MM.1S (cell line): ENCODE measurements at regions not wholly inside any gene's neighbourhood (a gene's known extent, or its start where the extent isn't known, plus 50 kb on each side); places are given as distances from the start of the nearest gene placed in this dataset.

Experiments used
- DNase-seq: peaks from one replicate; pipeline ENCODE4 v3.0.0-alpha.2; 2015
- H2AFZ ChIP-seq: fragments of 300-600 bp; sonication (generic); 2 replicates; pipeline ENCODE4 v1.6.0; 2016; ENCODE audit warnings: antibody characterized with exemption, low read length
- H3F3A ChIP-seq: fragments of 300-600 bp; sonication (generic); 2 replicates; pipeline ENCODE4 v1.6.1; 2016; ENCODE audit warnings: mild to moderate bottlenecking, antibody characterized with exemption, low read length, moderate library complexity, mixed read lengths; ENCODE audit not compliant: insufficient read depth
- H3K27ac ChIP-seq: fragments of 300-600 bp; sonication (generic); 2 replicates; pipeline ENCODE4 v1.5.1; 2016; ENCODE audit warnings: mild to moderate bottlenecking, low read length
- H3K27me3 ChIP-seq: fragments of 300-600 bp; sonication (generic); replicated peaks from 2 replicates; pipeline ENCODE4 v1.6.0; 2016; ENCODE audit warnings: low read length; ENCODE audit not compliant: insufficient read depth
- H3K36me3 ChIP-seq: fragments of 300-600 bp; sonication (generic); replicated peaks from 2 replicates; pipeline ENCODE4 v1.6.1; 2016; ENCODE audit warnings: mild to moderate bottlenecking, low read length, mixed read lengths; ENCODE audit not compliant: insufficient read depth
- H3K4me1 ChIP-seq: fragments of 300-600 bp; sonication (generic); 2 replicates; pipeline ENCODE4 v1.6.1; 2016; ENCODE audit warnings: low read length, mixed read lengths
- H3K4me2 ChIP-seq: fragments of 300-600 bp; sonication (generic); 2 replicates; pipeline ENCODE4 v1.6.0; 2016; ENCODE audit warnings: low read depth, low read length
- H3K4me3 ChIP-seq: fragments of 300-600 bp; sonication (generic); 2 replicates; pipeline ENCODE4 v1.5.1; 2016; ENCODE audit warnings: low read length, mixed read lengths
- H3K79me2 ChIP-seq: fragments of 300-600 bp; sonication (generic); 2 replicates; pipeline ENCODE4 v1.6.1; 2016; ENCODE audit warnings: mixed run types, low read length, mixed read lengths
- H3K9ac ChIP-seq: fragments of 300-600 bp; sonication (generic); 2 replicates; pipeline ENCODE4 v1.6.1; 2016; ENCODE audit warnings: low read length, mixed read lengths
- H3K9me2 ChIP-seq: fragments of 300-600 bp; sonication (generic); replicated peaks from 2 replicates; pipeline ENCODE4 v1.6.1; 2016; ENCODE audit warnings: mild to moderate bottlenecking, low read length, mixed read lengths; ENCODE audit not compliant: insufficient read depth
- H3K9me3 ChIP-seq: fragments of 300-600 bp; sonication (generic); replicated peaks from 2 replicates; pipeline ENCODE4 v1.6.1; 2016; ENCODE audit warnings: mild to moderate bottlenecking, low read length, mixed read lengths; ENCODE audit not compliant: insufficient read depth
- H4K20me1 ChIP-seq: fragments of 300-600 bp; sonication (generic); 2 replicates; pipeline ENCODE4 v1.6.1; 2016; ENCODE audit warnings: mild to moderate bottlenecking, low read length, moderate library complexity, mixed read lengths; ENCODE audit not compliant: insufficient read depth
- EZH2 ChIP-seq: fragments of 300-600 bp; sonication (generic); optimal IDR thresholded peaks from 2 replicates; pipeline ENCODE3; 2017; ENCODE audit warnings: low read depth, mild to moderate bottlenecking, antibody characterized with exemption, low read length, mixed read lengths
- EZH2phosphoT487 ChIP-seq: fragments of 300-600 bp; sonication (generic); IDR thresholded peaks from 2 replicates; pipeline ENCODE4 v1.6.1; 2018; ENCODE audit warnings: antibody characterized with exemption, low read length
- TF ChIP-seq, protein P1 (sequence below): fragments of 300-600 bp; sonication (generic); IDR thresholded peaks from 2 replicates; pipeline ENCODE4 v1.5.1; 2016; ENCODE audit warnings: antibody characterized with exemption, low read length, mixed read lengths

DNA sequence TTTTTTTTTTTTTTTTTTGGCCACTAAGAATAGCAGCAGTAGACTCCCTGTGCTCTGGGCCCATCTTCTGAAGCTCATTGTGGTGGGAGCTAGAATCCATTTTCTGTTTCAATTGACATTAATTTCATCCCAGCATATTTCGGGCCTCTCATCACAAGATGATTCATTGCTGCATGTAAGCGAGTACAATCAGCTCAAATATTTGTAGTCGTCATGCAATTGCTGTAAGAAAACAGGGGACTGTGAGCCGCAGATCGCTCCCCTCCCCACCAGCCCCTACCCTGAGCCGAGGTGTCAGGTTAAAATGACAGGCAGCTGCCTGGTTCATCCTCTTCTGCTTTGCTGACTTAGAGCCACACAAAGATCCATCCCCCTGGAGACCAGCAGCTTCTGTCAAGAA is 358.8 kb upstream of the CDH5 start:
- H3K9me2 ChIP-seq = no peaks in the 10 kb centered on the region
- H3K4me2 ChIP-seq = no peak overlapping the region
- no peaks in the 10 kb centered on the region for H3F3A ChIP-seq
- TF ChIP-seq EZH2phosphoT487 (no peak), EZH2 (no peak)
- TF ChIP-seq, protein P1, sequence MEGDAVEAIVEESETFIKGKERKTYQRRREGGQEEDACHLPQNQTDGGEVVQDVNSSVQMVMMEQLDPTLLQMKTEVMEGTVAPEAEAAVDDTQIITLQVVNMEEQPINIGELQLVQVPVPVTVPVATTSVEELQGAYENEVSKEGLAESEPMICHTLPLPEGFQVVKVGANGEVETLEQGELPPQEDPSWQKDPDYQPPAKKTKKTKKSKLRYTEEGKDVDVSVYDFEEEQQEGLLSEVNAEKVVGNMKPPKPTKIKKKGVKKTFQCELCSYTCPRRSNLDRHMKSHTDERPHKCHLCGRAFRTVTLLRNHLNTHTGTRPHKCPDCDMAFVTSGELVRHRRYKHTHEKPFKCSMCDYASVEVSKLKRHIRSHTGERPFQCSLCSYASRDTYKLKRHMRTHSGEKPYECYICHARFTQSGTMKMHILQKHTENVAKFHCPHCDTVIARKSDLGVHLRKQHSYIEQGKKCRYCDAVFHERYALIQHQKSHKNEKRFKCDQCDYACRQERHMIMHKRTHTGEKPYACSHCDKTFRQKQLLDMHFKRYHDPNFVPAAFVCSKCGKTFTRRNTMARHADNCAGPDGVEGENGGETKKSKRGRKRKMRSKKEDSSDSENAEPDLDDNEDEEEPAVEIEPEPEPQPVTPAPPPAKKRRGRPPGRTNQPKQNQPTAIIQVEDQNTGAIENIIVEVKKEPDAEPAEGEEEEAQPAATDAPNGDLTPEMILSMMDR = no peak
- H2AFZ ChIP-seq = no peak overlapping the region
- H3K27ac ChIP-seq = no peak overlapping the region
- no peak overlapping the region for H3K4me3 ChIP-seq
- no peaks in the 10 kb centered on the region for H3K36me3 ChIP-seq
- H4K20me1 ChIP-seq = no peaks in the 10 kb centered on the region
- H3K79me2 ChIP-seq = no peaks in the 10 kb centered on the region
- H3K27me3 ChIP-seq = no peaks in the 10 kb centered on the region
- peak; percentile 9 for DNase-seq
- peaks cover 7% of the 10 kb centered on the region; the same call in 1 of the 2 replicates for H3K4me1 ChIP-seq
- H3K9ac ChIP-seq = no peak overlapping the region
- H3K9me3 ChIP-seq = no peaks in the 10 kb centered on the region

- Histone ChIP-seq H3K79me2 (no peaks in the 10 kb centered on the region), H3K4me2 (no peak overlapping the region), H3F3A (no peaks in the 10 kb centered on the region), H3K36me3 (no peaks in the 10 kb centered on the region), H3K9ac (no peak overlapping the region), H3K27me3 (no peaks in the 10 kb centered on the region), H3K9me2 (no peaks in the 10 kb centered on the region), H3K27ac (no peak overlapping the region), H3K4me3 (no peak overlapping the region), H3K4me1 (peaks cover 7% of the 10 kb centered on the region; the same call in 1 of the 2 replicates), H3K9me3 (no peaks in the 10 kb centered on the region), H2AFZ (peak overlapping the region; percentile 11), H4K20me1 (no peaks in the 10 kb centered on the region)
- TF ChIP-seq, protein P1 = no peak
- TF ChIP-seq EZH2phosphoT487 = no peak
- no peak for TF ChIP-seq EZH2
- DNase-seq = peak; percentile 39
These were observed 360.0 kb upstream of the CDH5 start for GRCh38 chr16:66006485-66006884.

DNA sequence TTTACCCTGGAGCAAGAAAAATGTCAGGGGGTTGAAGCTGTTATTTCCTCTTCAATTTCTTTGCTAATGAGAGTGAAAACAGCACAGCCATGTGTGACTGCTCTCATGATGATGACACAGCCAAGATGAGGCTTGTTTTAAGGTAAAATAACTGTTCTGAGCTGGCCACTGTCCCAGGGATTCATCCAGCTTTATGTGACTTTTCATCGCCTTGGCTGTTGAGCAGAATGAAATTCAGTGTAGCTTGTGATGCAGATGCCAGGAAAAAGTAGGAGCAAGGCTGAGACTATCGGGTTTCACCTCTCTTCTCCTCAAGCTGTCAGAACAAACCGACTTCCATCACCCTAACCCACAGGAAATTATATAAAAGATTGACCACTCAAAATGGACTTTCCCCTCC is 361.8 kb upstream of the CDH5 start:
- TF ChIP-seq EZH2phosphoT487 (no peak), EZH2 (no peak)
- TF ChIP-seq, protein P1 = no peak
- no peaks in the 10 kb centered on the region for H3K27me3 ChIP-seq
- H3K4me3 ChIP-seq = no peak overlapping the region
- no peaks in the 10 kb centered on the region for H4K20me1 ChIP-seq
- H3K79me2 ChIP-seq = no peaks in the 10 kb centered on the region
- no peak overlapping the region for H3K27ac ChIP-seq
- H2AFZ ChIP-seq = no peak overlapping the region
- H3K9me2 ChIP-seq = no peaks in the 10 kb centered on the region
- H3K9ac ChIP-seq = no peak overlapping the region
- H3K9me3 ChIP-seq = no peaks in the 10 kb centered on the region
- no peaks in the 10 kb centered on the region for H3K36me3 ChIP-seq
- no peak overlapping the region for H3K4me2 ChIP-seq
- DNase-seq = no peak
- no peaks in the 10 kb centered on the region for H3F3A ChIP-seq
- peaks cover 7% of the 10 kb centered on the region; the same call in 1 of the 2 replicates for H3K4me1 ChIP-seq
